Dermis blood vessel endothelial cell (primary cell): ENCODE measurements at regions not wholly inside any gene's neighbourhood (a gene's known extent, or its start where the extent isn't known, plus 50 kb on each side); places are given as distances from the start of the nearest gene placed in this dataset.
"Not testable (repeated sequence)": the region's sequence is repeated elsewhere in the genome, so short reads cannot be mapped to it uniquely, and the experiment has no call there.

Experiments
- DNase-seq: peaks from one replicate; pipeline ENCODE4 v3.0.0; 2010

- peak; percentile 5 for DNase-seq
These were observed 321.9 kb downstream of the SETD4 start for GRCh38 chr21:35738347-35738961.

GRCh38 chr21:35737899-35738346, 322.4 kb downstream of the SETD4 start:
- DNase-seq: no peak

- DNase-seq: no peak
These were observed 322.9 kb downstream of the SETD4 start for GRCh38 chr21:35737449-35737848.

GRCh38 chr21:35732788-35733187, 327.5 kb downstream of the SETD4 start:
- DNase-seq: no peak

GRCh38 chr21:35730325-35730724, 330.0 kb downstream of the SETD4 start:
- no peak for DNase-seq

- no peak for DNase-seq
These were observed 332.5 kb downstream of the SETD4 start for GRCh38 chr21:35727830-35728229.

GRCh38 chr21:35724156-35724555, 336.2 kb downstream of the SETD4 start:
- no peak for DNase-seq

GRCh38 chr21:35721701-35722100, 338.6 kb downstream of the SETD4 start:
- no peak for DNase-seq

GRCh38 chr21:35720208-35720731, 340.1 kb downstream of the SETD4 start:
- no peak for DNase-seq

GRCh38 chr21:35719080-35719479, 341.2 kb downstream of the SETD4 start:
- DNase-seq: no peak

- no peak for DNase-seq
These were observed 343.3 kb downstream of the SETD4 start for GRCh38 chr21:35716876-35717565.

- no peak for DNase-seq
These were observed 346.4 kb downstream of the SETD4 start for GRCh38 chr21:35713914-35714313.

GRCh38 chr21:35711661-35712060, 348.7 kb downstream of the SETD4 start:
- DNase-seq: no peak

- no peak for DNase-seq
These were observed 349.1 kb downstream of the SETD4 start for GRCh38 chr21:35711213-35711612.

- not testable (repeated sequence) for DNase-seq
These were observed 350.3 kb downstream of the SETD4 start for GRCh38 chr21:35709990-35710389.

GRCh38 chr21:35705888-35706287, 354.4 kb downstream of the SETD4 start:
- no peak for DNase-seq

- no peak for DNase-seq
These were observed 355.0 kb downstream of the SETD4 start for GRCh38 chr21:35705237-35705887.

- no peak for DNase-seq
These were observed 356.6 kb downstream of the SETD4 start for GRCh38 chr21:35703704-35704103.

- no peak for DNase-seq
These were observed 361.0 kb downstream of the SETD4 start for GRCh38 chr21:35699361-35699760.

GRCh38 chr21:35697321-35697808, 363.0 kb downstream of the SETD4 start:
- no peak for DNase-seq

GRCh38 chr21:35696644-35697043, 363.7 kb downstream of the SETD4 start:
- DNase-seq: no peak

- no peak for DNase-seq
These were observed 368.0 kb downstream of the SETD4 start for GRCh38 chr21:35692311-35692710.

- no peak for DNase-seq
These were observed 369.9 kb downstream of the SETD4 start for GRCh38 chr21:35690436-35690835.

- no peak for DNase-seq
These were observed 374.2 kb downstream of the SETD4 start for GRCh38 chr21:35686156-35686555.
